Transverse colon (tissue), 3 donors: ENCODE measurements at regions not wholly inside any gene's neighbourhood (a gene's known extent, or its start where the extent isn't known, plus 50 kb on each side); places are given as distances from the start of the nearest gene placed in this dataset.

Experiments
- EP300 ChIP-seq: sonication (generic); formaldehyde crosslinking; IDR thresholded peaks from one replicate; pipeline ENCODE4 v1.6.1; 2017; ENCODE audit warnings: antibody characterized with exemption, low read depth
- POLR2A ChIP-seq: fragments of 450-650 bp; IDR thresholded peaks from one replicate; pipeline ENCODE4 v1.6.1; 2016; ENCODE audit warnings: antibody characterized with exemption, mild to moderate bottlenecking, moderate library complexity
- TF ChIP-seq, protein P1 (sequence below), 5 experiments: fragments of 200-600 bp in 3 of 5; fragments of 450-650 bp in 2 of 5; sonication (generic) in 3 of 5; IDR thresholded peaks; 1 replicate in 2 of 5; 2 replicates in 3 of 5; pipeline ENCODE4 v1.5.1; 2016 to 2017; ENCODE audit warnings: antibody characterized with exemption in 5 of 5, inconsistent platforms in 3 of 5, mild to moderate bottlenecking in 2 of 5, moderate library complexity in 1 of 5

DNA sequence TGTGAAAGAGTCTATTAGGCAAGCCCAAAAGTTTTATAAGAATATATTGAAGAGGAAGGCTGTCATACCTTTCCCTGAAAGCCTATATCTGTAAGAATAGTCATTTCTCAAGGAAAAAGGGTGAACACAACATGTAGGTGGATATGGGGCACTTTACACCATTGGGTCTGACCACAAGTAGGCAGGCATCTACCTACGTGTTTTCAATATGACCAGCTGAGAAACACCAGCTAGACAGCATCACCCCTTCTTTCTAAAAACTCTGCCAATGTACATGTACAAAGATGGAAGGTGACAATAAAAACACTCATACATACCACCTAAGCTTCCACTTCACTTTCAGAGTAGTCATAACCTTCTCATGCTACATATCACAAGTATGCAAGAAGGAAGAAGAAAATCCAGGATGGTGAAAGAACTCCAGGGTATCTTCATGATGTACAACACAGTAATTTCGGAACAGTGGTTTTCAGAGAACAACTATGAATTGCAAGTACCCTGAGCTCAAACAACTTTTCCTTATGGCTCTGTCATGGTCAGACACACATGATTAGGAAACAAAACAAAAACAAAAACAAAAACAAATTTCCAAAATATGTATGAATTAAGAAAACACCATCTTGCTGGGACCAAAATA, 98.5 kb upstream of the ADGRL2 start:
- TF ChIP-seq, protein P1, sequence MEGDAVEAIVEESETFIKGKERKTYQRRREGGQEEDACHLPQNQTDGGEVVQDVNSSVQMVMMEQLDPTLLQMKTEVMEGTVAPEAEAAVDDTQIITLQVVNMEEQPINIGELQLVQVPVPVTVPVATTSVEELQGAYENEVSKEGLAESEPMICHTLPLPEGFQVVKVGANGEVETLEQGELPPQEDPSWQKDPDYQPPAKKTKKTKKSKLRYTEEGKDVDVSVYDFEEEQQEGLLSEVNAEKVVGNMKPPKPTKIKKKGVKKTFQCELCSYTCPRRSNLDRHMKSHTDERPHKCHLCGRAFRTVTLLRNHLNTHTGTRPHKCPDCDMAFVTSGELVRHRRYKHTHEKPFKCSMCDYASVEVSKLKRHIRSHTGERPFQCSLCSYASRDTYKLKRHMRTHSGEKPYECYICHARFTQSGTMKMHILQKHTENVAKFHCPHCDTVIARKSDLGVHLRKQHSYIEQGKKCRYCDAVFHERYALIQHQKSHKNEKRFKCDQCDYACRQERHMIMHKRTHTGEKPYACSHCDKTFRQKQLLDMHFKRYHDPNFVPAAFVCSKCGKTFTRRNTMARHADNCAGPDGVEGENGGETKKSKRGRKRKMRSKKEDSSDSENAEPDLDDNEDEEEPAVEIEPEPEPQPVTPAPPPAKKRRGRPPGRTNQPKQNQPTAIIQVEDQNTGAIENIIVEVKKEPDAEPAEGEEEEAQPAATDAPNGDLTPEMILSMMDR (IDR thresholded peaks at IDR 0.05) = no peak
- TF ChIP-seq EP300 (no peak), POLR2A (no peak)
